Glomerular visceral epithelial cell (primary cell): ENCODE measurements at regions not wholly inside any gene's neighbourhood (a gene's known extent, or its start where the extent isn't known, plus 50 kb on each side); places are given as distances from the start of the nearest gene placed in this dataset.

Source experiments
- DNase-seq: peaks from one replicate; pipeline ENCODE4 v3.0.0-alpha.2; 2016; ENCODE audit errors: extremely low spot score

DNA sequence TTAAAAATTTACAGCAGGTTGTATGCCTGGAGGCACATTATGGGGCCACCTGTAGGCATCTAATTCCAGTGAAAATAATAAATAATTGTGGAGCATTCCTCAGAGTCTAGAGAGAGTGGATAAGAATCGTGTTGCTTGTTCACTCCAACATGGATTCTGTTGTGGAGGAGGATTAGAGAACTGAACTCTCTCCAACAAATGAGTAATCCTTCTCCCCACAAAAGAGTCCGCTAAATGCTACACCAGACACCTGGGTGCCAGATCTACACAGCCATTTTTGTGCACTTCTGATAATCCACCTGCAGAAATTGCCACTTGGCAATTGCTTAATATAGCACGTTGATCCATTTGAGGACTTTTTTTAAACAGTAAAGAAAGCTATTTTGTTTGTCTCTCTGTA lies 113.7 kb upstream of the DPYD start:
- peak; percentile 35 for DNase-seq

DNA sequence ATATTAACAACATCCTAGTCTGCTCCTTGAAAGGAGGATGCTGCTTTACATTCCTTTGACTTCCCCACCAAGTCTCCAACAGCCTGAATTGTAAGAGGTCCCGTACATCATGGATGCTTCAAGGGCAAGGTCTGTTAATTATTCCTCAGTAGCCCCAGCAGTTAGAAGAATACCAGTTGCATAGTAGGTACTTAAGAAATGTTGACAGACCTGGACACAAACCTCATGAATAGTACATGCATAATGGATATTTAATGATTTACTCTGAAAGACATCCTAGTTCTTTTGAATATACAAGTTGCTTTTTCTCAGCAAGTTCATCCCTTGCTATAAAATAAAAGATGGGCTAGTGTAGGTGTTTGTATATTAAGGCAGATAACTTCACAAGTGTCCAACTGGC lies 112.1 kb upstream of the DPYD start:
- no peak for DNase-seq

DNA sequence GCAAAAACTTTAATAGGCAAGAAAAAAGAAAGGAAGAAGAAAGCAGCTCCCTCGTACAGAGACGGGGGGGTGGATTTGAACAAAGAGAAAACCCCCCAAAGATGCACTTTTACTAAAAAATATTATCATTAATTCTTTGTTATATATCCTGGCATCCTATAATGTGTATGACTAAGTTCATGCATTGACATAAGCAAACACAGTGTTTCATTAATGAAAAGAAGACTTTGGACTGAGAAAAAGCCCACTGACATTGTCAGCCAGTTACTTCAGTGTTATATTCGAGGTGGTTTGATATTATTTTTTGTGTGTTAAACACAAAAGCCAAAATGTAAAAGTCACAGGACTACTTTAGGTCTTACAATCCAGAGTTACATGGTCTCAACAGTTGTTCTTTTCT lies 110.1 kb upstream of the DPYD start:
- no peak for DNase-seq

DNA sequence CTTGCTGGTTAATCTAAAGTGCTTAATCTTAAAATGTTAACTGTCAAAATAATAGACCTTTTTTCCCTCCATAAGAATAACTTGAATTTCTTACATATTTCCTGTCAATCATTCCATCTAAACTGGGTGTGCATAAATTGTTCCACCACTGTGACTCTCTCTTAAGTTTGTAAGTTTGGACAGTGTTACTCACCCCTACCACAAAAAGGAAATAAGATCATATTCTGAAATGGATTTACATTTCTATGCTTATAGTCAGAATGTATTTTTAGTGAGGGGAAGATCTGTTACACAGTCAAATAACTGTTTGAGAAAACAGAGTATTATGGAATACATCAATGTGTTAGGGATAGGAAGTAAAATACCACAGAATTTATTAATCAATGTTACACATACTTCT lies 109.6 kb upstream of the DPYD start:
- peak; percentile 31 for DNase-seq

DNA sequence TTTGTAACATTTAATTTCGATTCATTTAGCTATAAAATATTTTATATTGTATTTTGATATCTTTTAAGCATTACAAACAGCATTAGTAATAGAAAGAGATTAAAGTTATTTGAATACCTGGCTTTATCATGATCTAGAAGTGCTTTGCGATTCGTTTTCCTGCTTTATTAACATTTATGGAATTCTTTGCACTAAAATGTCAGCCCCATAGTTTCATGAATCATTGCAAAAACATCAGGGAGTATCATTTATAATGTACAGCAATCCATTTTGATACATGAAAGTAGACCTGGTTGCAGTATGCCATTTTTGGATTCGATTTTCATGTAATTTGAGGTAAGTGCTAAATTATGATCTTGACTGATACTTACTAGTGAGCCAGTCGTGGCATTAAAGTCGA lies 108.0 kb upstream of the DPYD start:
- DNase-seq: no peak

DNA sequence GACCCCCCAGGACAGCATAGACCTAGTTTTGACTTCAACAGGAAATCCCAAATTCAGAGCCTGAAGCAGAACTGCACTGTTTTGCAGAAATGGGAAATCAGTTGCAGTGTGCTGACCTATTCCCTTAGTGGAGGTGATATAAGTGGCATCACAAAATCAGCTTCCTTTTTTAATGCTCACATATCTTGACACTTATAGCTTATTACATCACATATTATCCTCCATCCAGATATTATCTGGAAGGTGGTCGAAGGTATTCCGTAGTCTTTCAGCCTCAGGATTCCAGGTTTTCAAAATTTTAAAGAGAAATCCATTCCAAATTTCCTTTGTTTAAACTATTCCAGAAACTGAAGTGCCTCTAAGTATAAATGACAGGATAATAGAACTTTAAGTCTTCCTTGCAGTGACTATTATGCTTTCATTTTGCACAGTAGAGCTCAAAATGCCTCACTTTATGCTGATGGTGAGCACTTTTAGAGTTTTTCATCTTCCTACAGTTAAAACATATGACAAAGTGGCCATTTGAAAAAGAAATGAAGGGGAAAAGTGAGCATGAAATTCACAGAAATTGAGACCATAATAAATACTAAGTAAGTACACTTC lies 106.4 kb upstream of the DPYD start:
- no peak for DNase-seq

DNA sequence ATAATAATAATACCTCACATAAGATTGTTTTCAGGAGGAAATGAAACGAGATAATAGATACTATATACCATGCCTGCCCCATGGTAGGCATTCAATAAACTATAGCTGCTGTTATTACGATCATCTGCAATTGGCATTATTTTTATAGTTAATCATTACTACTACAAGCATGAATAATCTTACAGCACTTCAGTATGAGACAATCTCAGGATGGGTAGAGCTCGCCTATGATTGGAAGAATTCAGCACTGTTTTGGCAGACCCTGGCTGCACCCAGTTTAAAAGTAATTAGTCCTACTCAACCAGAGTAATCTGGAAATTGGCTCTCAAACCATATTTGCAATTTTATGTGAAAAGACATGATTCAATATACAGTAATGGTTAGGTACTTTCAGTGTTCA lies 105.0 kb upstream of the DPYD start:
- no peak for DNase-seq

DNA sequence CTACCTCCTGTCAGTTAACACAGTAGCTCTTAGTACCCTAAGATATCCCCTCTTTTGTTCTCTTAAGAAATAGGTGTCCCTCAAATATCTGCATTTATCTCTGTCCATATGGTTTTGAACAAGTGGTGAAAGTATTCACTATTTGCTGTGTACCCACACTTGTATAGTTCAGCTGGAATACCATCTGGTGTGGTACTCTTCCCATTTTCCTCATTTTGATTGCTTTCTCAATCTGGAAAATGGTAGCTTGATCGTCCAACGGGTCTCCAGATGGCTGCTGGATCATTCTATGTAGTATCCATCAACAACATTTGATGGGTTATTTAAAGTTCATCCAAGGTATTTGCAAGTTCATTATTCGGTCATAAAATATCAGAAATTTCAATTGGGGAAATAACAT lies 100.3 kb upstream of the DPYD start:
- no peak for DNase-seq

DNA sequence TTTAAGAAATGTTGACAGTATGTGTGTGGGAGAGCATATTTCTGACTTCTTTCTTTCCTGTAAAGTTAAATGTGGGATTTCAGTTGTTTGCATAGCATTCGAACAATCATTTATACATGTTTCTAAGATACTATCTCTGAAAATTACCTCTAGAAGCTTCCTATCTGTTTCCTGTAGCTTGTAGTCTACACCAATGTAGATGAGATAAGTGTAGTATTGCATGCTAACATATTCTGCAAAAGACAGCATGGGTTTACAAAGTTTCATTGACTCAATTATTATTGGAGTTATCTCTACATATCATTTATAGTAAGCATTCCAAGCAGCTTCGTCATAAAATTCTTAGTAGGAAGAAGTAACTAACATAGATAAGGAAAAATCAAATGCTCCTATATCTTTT lies 98.9 kb upstream of the DPYD start:
- DNase-seq: no peak

DNA sequence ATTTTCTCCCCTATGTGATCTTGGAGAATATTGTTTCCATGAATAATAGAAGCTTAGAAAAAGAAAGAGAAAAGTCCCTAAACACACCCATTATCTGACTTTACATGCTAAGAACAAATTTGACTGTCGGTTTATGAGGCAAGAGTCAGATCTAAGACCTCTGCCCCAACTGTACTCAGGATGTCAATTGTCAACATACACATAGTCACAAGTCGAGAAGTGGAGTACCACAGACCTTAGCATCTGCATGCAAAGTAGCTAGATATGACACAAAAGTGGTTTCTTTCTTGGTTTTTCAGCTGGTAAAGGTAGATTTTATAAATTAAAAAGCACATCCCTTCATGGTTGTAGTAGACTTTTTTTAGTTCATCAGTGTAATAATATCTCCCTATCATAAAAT lies 97.2 kb upstream of the DPYD start:
- no peak for DNase-seq

DNA sequence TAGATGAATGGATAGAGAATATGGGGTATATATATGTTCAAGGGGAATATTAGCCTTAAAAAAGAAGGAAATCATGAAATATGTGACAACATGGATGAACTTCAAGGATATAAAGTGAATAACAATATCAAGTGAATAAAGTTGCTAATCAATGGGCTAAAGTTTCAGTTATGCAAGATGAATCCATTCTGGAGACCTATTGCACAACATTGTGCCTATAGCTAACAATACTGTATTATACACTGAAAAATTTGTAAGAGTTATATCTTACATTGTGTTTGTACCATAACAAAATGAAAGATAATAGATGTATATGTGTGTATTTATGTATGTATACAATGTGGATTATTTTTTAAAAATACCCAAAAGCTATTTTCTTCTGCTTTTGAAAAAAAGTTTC lies 96.3 kb upstream of the DPYD start:
- no peak for DNase-seq

DNA sequence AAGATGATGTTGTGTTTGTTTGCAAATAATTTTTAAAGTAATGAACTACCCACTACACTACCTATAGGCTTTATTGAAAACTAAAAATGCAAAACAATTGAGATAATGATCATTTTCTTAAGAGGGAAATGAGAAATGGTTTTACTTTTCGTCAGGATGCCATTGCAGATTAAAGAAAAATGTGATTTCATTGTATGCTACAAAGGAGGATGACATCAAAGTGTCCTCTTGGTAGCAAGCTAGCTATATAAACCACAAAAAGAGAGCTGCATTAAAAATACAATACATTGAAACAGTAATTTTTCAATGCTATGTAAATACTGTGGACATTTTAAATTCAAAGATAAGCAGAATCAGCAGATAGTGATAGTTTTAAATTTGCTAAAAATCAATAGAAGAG lies 87.5 kb upstream of the DPYD start:
- DNase-seq: no peak

DNA sequence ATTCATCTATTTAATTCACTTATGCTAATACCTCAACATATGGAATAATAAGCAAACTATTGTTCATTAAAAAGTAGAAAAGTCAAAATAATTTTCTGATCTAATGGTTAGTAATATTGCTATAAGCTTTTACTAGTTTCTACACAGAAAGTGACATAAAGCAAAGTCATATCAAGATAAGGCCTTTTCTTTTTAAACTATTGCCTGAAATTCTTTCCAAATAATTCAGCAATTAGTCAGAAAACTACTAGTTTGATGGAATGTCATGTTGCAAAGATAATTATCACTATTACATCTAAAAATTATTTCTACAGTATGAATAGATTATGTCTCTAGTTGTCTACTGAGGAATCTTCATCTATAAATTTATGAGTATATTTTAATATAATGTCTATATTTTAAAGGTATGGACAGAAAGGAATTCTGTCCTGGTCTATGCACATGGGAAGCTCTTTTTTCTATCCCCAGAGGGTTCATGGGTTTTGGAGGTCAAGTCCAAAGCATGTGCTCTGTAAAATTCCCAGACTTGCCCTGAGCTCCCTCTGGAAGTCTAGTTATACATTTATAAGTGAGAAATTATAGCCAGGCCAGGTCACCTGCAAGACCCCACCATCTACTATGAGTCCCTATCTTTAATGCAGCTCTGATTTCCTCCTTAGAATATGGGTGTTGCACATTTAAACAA lies 84.6 kb upstream of the DPYD start:
- peak; percentile 16 for DNase-seq

DNA sequence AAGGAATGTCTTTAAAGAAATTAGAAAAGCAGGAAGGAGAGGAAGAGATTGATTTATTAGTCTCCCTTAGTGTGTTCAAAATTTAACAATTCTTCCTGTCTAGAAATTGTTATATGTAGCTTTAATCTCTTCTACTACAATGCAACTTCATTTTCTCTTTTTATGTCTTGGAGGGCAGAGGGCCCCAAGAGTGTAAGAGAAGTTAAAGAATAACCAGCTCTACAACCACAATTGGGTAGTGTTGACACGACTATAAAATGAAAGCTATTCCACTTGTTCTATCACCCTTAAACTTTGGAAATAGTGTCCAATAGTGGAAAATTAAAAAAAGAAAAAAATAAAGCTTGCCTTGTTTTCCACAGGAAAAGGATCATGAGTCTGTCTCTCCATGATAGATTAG lies 82.6 kb upstream of the DPYD start:
- peak; percentile 30 for DNase-seq

DNA sequence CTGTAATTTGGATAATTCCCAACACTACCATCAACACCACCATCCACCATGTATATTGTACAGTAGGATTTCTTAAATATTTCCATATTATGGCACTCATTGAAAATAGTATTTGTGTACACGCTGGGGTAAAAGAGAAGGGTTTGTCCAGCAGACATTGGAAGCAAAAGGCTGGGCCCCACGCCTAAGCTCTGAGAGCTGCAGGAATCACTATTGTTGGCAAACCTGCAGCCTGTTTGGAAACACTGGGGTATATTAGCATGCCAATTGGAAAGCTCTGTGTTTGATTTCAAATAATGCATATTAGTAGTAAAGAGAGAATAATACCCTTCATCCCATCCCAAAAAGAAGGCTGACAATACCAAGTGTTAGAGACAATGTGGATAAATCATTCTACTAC lies 81.5 kb upstream of the DPYD start:
- no peak for DNase-seq

DNA sequence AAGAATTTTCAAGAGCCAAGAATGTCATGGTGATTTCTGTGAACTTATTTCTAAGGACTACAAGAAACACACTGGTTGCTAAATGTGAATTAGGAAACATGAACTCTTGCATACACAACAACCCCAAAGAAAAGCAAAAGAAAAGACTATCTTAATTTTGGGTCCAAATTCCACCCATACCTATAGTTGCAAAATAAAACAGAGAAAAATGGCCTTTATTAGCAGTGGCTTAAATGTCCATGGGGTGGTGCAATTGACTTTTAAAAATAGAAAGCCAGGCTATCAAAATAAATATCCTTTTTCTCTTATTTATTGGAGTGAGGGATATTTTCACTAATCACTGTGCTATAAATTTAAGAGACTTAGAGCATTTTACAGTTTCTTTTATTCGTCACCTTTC lies 80.9 kb upstream of the DPYD start:
- DNase-seq: no peak

DNA sequence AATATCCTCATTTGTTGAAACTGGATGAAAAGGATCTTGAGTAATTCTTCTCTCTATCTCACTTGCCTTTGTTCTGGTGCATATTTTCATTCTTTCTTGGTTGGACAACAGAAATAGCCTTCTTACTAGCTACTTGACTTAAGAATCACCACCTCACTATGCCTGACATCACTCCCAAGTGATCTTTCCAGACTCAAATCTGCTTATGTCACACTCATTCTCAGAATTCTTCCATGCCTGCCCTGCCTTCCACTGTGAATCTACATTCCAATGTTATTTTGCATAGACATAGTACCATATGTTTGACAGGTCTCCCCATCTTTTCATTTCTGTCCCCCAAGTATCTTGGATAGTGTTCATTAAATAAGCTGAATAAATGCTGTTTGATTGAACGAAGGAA lies 78.5 kb upstream of the DPYD start:
- DNase-seq: peak; percentile 27

DNA sequence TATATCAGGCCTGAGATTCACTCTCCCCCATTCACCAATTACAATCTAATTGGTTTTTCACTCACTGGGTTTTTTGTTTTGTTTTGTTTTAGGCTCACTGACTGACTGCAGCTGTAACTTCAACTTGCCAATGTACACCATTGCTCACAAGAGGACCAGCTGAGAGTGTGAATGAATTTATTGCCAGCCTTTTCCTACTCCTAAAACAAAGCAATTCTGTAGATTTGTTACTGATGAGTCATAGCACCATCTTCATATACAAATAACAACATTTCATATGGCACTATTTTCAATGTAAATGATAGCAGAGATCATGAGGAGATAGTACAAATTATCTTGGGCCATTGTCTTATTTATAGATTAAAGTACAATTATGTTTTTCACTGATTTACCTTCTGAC lies 76.0 kb upstream of the DPYD start:
- DNase-seq: no peak

DNA sequence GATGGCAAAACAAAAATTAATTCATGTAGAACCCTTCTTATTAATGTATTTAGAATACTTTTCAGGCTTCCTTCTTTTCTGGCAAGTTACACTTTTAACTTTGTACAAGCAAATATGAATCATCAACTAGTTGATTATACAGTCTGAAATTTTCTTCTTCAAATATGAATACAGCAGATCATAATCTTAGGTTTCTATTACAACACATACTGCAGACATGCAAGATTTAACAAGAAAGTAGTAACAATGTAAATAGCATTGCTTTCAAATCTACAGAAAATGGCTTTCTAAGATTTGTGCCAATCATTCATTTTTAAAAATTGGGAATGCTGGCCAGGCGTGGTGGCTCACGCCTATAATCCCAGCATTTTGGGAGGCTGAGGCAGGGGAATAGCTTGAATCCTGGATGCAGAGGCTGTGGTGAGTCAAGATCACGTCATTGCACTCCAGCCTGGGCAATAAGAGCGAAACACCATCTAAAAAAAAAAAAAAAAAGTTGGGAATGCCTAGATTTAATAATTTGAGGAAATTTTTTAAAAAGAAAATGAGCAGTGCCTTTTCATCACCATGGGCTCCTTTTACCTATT lies 68.4 kb upstream of the DPYD start:
- no peak for DNase-seq

DNA sequence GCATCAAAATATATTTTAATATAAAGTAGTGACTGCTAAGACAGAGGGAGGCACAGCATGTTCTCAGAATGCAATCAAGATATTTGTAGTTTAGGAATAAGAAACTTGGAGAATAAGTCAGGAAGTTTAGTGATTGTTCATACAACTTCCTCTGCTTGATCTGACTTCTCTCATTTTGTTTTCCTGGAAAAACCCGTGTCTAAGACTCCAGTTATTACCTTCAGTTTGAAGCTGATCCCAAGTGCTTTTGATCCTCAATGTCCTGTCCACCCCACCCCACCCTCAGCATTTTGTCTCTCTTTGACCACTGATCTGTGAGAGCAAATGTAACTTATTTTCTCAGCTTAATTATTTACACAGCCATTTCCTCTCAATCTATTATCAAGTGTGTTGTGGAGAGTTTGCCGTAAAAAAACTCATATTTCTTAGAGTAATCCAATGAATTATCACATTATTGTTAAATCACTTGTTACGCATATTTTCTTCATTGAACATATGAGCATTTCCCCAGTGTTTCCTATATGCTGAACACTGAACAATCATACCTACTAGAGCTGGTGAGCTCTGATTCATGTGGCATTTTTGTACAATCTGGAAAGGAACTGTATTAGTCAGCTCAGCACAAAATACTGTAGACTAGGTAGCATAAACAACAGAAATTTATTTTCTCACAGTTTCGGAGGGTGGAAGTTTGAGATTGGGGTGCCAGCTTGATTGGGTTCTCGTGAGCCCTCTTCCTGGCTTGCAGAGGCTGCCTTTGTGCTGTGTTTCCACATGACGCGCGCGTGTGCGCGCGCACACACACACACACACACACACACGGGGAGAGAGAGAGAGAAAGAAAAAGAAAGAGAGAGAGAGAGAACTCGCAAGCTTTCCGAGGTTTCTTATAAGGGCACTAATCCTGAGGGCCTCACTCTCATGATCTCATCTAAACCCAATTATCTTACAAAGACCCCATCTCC lies 65.5 kb upstream of the DPYD start:
- DNase-seq: no peak

DNA sequence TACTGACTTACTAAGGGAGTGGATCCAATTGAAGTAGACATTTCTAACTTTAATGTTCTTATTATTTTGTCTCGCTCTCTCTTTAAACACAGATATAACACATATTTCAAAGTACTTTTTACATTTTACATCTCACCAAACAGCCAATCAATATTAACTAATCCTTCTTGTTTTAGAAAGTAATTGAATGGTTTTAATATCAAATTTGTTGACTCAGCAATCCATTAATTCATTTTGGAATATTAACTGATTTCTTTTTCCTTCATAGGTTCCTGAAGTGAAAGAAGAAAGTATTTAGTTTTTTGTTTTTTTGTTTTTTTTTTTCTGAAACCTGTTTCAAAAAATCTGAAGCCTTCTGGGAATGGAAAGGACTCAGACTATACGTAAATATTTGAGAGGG lies 62.3 kb upstream of the DPYD start:
- no peak for DNase-seq

DNA sequence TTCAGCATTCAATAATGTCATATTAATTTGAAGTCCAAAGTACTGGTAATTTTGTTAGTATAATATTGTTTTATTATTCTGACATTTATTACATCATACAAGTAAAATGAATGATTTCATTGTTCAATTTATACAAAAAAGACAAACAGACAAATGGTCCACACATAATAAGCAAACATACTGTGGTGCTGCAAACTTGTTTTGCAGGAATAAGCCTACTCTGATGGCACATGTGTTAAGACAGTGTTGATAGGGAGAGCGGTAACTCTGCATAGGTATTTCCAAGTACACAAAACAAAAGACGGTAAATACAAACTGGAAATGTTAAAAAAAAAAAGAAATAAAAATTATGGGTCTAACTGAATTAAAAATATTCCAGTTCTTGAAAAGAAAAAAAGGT lies 59.7 kb upstream of the DPYD start:
- DNase-seq: no peak

DNA sequence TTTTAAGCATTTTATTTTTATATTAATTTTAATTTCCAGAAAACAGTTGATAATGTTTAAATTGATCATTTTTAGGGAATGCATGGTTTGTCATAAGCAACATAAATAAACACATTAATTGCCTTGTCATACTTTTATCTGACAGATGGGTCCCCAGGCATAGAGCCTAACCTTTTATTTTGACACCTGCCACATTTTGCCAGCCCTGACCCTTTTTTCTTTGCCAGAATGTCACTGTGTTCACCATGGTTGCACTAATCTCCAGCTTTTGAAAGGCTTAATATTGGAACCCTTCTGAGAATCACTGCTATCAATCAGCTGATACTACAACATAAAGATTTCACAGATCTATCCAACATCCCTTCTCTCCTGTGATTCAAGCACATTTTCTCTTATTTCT lies 56.0 kb upstream of the DPYD start:
- DNase-seq: no peak
